ENCODE measurements at regions not wholly inside any gene's neighbourhood (a gene's known extent, or its start where the extent isn't known, plus 50 kb on each side); places are given as distances from the start of the nearest gene placed in this dataset.

DNA sequence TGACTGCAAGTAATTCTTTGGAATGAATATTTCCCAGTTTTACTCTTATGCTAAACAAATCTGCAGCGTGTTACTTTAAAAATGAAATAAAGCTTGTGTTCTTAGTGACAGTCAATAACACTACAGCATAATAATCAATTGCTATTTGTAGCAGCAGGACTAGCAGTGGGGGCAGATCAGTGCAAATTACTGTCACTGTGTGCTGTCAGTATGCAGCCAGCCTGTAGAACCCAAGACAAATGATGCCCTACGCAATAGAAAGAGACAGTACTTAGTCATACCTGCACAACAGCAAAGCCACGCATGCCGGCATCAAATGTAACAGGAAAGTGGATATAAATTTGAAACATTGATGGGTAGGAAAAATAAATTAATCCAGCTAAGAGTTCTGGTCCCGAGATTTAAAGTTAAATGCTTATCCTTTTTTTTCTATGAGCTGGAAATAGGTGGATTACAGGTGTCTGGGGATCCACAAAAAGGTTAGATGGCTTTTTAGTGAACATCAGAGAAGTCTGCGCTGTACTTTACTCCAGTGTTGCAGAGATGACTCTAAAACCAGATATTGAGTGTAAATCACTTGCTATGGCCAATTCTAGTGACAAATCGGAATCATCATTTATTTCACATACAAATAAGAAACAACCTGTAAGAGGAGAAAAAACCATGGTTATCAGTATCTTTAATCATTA, 812.4 kb upstream of the ZEB2 start:
- no peaks in the 10 kb centered on the region for H3K27me3 ChIP-seq
- H3K4me3 ChIP-seq (ENCODE audit: low read depth in 1 of 2, low read length in 1 of 2): no peak overlapping the region
- H3K9me3 ChIP-seq: no peaks in the 10 kb centered on the region
- no peaks in the 10 kb centered on the region for H3K36me3 ChIP-seq
- H3K27ac ChIP-seq: no peak overlapping the region
- TF ChIP-seq, protein P1, sequence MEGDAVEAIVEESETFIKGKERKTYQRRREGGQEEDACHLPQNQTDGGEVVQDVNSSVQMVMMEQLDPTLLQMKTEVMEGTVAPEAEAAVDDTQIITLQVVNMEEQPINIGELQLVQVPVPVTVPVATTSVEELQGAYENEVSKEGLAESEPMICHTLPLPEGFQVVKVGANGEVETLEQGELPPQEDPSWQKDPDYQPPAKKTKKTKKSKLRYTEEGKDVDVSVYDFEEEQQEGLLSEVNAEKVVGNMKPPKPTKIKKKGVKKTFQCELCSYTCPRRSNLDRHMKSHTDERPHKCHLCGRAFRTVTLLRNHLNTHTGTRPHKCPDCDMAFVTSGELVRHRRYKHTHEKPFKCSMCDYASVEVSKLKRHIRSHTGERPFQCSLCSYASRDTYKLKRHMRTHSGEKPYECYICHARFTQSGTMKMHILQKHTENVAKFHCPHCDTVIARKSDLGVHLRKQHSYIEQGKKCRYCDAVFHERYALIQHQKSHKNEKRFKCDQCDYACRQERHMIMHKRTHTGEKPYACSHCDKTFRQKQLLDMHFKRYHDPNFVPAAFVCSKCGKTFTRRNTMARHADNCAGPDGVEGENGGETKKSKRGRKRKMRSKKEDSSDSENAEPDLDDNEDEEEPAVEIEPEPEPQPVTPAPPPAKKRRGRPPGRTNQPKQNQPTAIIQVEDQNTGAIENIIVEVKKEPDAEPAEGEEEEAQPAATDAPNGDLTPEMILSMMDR (IDR thresholded peaks at IDR 0.05): no peak
- H3K4me1 ChIP-seq (ENCODE audit: control insufficient read depth in 1 of 2, insufficient read depth in 1 of 2, low read depth in 1 of 2, low read length in 1 of 2): no peaks in the 10 kb centered on the region

DNA sequence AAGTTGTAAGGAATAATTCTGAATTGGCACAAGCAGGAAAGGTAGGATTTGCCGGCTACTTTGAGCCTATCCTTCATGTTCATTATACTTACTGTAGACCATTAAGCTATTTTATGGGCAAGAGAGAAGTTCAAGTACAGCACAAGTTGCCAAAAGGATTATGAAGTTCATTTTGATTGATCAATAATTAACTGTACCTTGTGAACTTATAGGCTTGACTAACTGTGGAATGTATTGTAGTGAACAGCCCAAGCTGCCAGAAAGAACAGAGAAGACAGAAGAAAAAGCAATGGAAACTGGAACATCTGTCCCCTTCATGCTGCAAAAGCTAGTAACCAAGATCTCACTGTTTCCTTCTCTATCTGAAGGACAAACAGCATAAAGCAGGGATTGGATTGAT, 810.1 kb upstream of the ZEB2 start:
- Histone ChIP-seq H3K27ac (no peak overlapping the region), H3K4me3 (ENCODE audit: low read depth in 1 of 2, low read length in 1 of 2) (no peak overlapping the region), H3K36me3 (no peaks in the 10 kb centered on the region), H3K4me1 (ENCODE audit: control insufficient read depth in 1 of 2, insufficient read depth in 1 of 2, low read depth in 1 of 2, low read length in 1 of 2) (no peaks in the 10 kb centered on the region), H3K27me3 (no peaks in the 10 kb centered on the region), H3K9me3 (no peaks in the 10 kb centered on the region)
- TF ChIP-seq, protein P1 (IDR thresholded peaks at IDR 0.05): no peak

GRCh38 chr2:145325485-145325884, 805.6 kb upstream of the ZEB2 start:
- H3K27me3 ChIP-seq: no peaks in the 10 kb centered on the region
- no peak overlapping the region for H3K27ac ChIP-seq
- H3K4me3 ChIP-seq (ENCODE audit: low read depth in 1 of 2, low read length in 1 of 2): no peak overlapping the region
- TF ChIP-seq, protein P1 (IDR thresholded peaks at IDR 0.05): no peak
- H3K36me3 ChIP-seq: no peaks in the 10 kb centered on the region
- no peaks in the 10 kb centered on the region for H3K4me1 ChIP-seq (ENCODE audit: control insufficient read depth in 1 of 2, insufficient read depth in 1 of 2, low read depth in 1 of 2, low read length in 1 of 2)
- H3K9me3 ChIP-seq: no peaks in the 10 kb centered on the region

DNA sequence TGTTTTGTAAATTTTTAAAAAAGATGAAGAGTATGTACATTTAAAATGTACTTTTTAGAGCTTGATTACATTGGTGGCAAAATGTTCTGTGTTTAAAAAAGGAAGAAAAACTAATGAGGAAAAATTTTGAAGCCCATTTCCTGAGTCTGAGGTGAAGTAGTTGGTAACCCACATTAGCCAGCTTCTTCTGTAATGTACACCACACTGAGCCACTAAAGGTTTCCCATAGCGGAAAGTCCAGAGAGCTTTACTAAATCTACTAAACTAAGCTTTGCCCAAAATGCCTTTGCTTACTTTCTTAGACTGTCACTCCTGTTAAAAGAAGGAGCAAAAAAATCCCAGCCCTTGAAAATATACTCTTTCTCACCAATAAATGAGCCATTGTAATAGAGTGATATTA, 804.8 kb upstream of the ZEB2 start:
- Histone ChIP-seq H3K4me3 (ENCODE audit: low read depth in 1 of 2, low read length in 1 of 2) (no peak overlapping the region), H3K27ac (no peak overlapping the region), H3K27me3 (no peaks in the 10 kb centered on the region), H3K36me3 (no peaks in the 10 kb centered on the region), H3K9me3 (no peaks in the 10 kb centered on the region), H3K4me1 (ENCODE audit: control insufficient read depth in 1 of 2, insufficient read depth in 1 of 2, low read depth in 1 of 2, low read length in 1 of 2) (no peaks in the 10 kb centered on the region)
- TF ChIP-seq, protein P1 (IDR thresholded peaks at IDR 0.05): no peak

DNA sequence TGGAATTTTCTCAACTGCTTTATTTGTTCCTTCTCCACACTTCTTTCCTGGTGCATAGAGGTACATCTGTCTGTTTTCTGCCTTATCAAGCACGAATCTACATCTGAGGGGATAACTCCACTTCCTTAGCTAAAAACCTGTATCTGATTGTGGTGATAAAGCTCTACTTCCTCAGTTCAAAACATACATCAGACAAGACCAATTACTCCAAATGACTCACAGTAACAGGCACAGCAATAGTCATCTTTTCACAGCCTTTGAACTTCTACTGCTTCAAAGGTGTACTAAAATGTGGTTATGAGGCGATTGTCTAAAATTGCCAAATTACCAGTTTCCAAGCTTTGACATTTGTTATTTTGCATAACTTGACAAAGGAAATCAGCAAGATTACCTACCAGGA, 803.6 kb upstream of the ZEB2 start:
- TF ChIP-seq, protein P1 (IDR thresholded peaks at IDR 0.05): no peak
- H3K27ac ChIP-seq: no peak overlapping the region

More for the DNA sequence above, 803.6 kb upstream of the ZEB2 start:
- no peaks in the 10 kb centered on the region for H3K36me3 ChIP-seq
- no peaks in the 10 kb centered on the region for H3K9me3 ChIP-seq
- H3K4me3 ChIP-seq (ENCODE audit: low read depth in 1 of 2, low read length in 1 of 2): no peak overlapping the region
- no peaks in the 10 kb centered on the region for H3K4me1 ChIP-seq (ENCODE audit: control insufficient read depth in 1 of 2, insufficient read depth in 1 of 2, low read depth in 1 of 2, low read length in 1 of 2)
- no peaks in the 10 kb centered on the region for H3K27me3 ChIP-seq

Data from neutrophil (primary cell).